22Rv1 (cell line): ENCODE measurements at regions not wholly inside any gene's neighbourhood (a gene's known extent, or its start where the extent isn't known, plus 50 kb on each side); places are given as distances from the start of the nearest gene placed in this dataset.

Experiments
- H3K27ac ChIP-seq: fragments of 450-650 bp; 2 replicates; pipeline ENCODE4 v1.5.1; 2017
- CTCF ChIP-seq: fragments of 450-650 bp; IDR thresholded peaks from 2 replicates; pipeline ENCODE4 v1.5.1; 2017; ENCODE audit warnings: mild to moderate bottlenecking
- ZFX ChIP-seq: fragments of 450-650 bp; IDR thresholded peaks from 2 replicates; pipeline ENCODE4 v1.6.1; 2017; ENCODE audit warnings: antibody characterized with exemption, borderline replicate concordance

GRCh38 chr15:100714749-100715342 lies 112.5 kb downstream of the ASB7 start:
- TF ChIP-seq ZFX (no peak), CTCF (no peak)
- no peak overlapping the region for H3K27ac ChIP-seq

GRCh38 chr15:100715571-100716455 lies 113.4 kb downstream of the ASB7 start:
- no peak overlapping the region for H3K27ac ChIP-seq
- TF ChIP-seq CTCF, result no peak
- TF ChIP-seq ZFX, result no peak

- TF ChIP-seq CTCF (no peak), ZFX (no peak)
- no peak overlapping the region for H3K27ac ChIP-seq
Observed at GRCh38 chr15:100716456-100717085, 114.2 kb downstream of the ASB7 start.

GRCh38 chr15:100717596-100717995 lies 115.2 kb downstream of the ASB7 start:
- H3K27ac ChIP-seq, result no peak overlapping the region

GRCh38 chr15:100718075-100718980 lies 115.9 kb downstream of the ASB7 start:
- no peak overlapping the region for H3K27ac ChIP-seq
- TF ChIP-seq ZFX (no peak), CTCF (no peak)

More at GRCh38 chr15:100717596-100717995, 115.2 kb downstream of the ASB7 start:
- no peak for TF ChIP-seq CTCF

- no peak overlapping the region for H3K27ac ChIP-seq
- no peak for TF ChIP-seq CTCF
- TF ChIP-seq ZFX, result no peak
Observed at GRCh38 chr15:100720406-100720967, 118.1 kb downstream of the ASB7 start.
